Upper lobe of left lung (tissue), 4 donors: ENCODE measurements at regions not wholly inside any gene's neighbourhood (a gene's known extent, or its start where the extent isn't known, plus 50 kb on each side); places are given as distances from the start of the nearest gene placed in this dataset.

Experiments
- POLR2A ChIP-seq, 4 donors: fragments of 450-650 bp; IDR thresholded peaks; one replicate each; pipeline ENCODE4 v1.5.1; 2016 to 2017; ENCODE audit warnings: antibody characterized with exemption in 4 of 4, mild to moderate bottlenecking in 2 of 4
- POLR2AphosphoS5 ChIP-seq, 2 donors: sonication (generic); formaldehyde crosslinking; IDR thresholded peaks; one replicate each; pipeline ENCODE4 v1.5.1; 2017; ENCODE audit warnings: antibody characterized with exemption in 2 of 2
- TF ChIP-seq, protein P1 (sequence below), 6 experiments: fragments of 450-650 bp in 4 of 6; fragments of 200-600 bp in 2 of 6; sonication (generic) in 2 of 6; IDR thresholded peaks; one replicate each; pipeline ENCODE4 v1.5.1; 2016 to 2019; ENCODE audit warnings: antibody characterized with exemption in 6 of 6

DNA sequence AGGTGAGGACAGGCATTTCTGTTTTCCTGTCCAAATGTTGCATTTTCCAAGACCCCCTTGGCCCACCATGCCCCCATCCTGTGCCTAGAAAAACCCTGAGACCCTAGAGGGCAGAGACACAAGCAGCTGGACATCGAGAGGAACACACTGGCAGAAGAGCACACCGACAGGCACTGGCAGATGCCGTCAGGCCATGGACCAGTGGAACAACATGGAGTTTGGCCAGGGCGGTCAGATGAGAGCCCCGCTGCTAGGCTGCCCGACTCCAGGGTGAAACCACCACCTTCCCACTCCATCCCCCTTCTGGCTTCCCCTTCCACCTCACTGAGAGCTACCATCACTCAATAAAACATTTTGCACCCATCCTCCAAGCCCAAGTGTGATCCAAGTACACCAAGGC lies 438.4 kb downstream of the SIPA1L2 start:
- TF ChIP-seq, protein P1, sequence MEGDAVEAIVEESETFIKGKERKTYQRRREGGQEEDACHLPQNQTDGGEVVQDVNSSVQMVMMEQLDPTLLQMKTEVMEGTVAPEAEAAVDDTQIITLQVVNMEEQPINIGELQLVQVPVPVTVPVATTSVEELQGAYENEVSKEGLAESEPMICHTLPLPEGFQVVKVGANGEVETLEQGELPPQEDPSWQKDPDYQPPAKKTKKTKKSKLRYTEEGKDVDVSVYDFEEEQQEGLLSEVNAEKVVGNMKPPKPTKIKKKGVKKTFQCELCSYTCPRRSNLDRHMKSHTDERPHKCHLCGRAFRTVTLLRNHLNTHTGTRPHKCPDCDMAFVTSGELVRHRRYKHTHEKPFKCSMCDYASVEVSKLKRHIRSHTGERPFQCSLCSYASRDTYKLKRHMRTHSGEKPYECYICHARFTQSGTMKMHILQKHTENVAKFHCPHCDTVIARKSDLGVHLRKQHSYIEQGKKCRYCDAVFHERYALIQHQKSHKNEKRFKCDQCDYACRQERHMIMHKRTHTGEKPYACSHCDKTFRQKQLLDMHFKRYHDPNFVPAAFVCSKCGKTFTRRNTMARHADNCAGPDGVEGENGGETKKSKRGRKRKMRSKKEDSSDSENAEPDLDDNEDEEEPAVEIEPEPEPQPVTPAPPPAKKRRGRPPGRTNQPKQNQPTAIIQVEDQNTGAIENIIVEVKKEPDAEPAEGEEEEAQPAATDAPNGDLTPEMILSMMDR (IDR thresholded peaks at IDR 0.05) = no peak
- TF ChIP-seq POLR2AphosphoS5 (IDR thresholded peaks at IDR 0.05) (no peak), POLR2A (IDR thresholded peaks at IDR 0.05) (no peak)
